ENCODE measurements at regions not wholly inside any gene's neighbourhood (a gene's known extent, or its start where the extent isn't known, plus 50 kb on each side); places are given as distances from the start of the nearest gene placed in this dataset.

DNA sequence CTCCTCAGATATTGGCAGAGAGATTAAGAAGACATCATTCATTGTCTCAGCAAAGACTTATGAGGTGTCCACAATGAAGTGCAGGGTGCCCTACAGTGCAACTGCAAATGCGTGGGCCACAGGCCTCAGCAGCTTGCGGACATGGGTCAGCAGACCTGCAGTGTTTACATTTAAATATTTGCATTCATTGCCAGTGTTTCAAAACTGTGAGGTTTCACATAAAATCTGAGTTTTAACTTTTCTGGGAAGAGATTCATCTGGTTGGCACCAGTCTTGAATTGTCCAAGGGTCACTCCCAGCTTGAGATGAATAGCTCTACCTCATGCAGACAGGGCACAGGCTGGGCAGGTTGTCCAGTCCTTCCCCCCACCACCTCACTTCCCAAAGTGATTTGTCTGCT lies 286.8 kb upstream of the DUSP10 start:
- no peaks in the 10 kb centered on the region for H3K36me3 Mint-ChIP-seq
- ATAC-seq (no peak), DNase-seq (ENCODE audit: low spot score) (no peak)
- peaks cover 8% of the 10 kb centered on the region for H3K4me1 Mint-ChIP-seq
- no peaks in the 10 kb centered on the region for H3K27me3 Mint-ChIP-seq (ENCODE audit: low read depth)
- CTCF ChIA-PET: no interaction called here
- no peak overlapping the region for H3K4me3 Mint-ChIP-seq
- H3K27ac Mint-ChIP-seq: no peak overlapping the region
- no peak for TF ChIP-seq E2F1 (CRISPR knock-in tag; IDR thresholded peaks at IDR 0.05)
- TF ChIP-seq NR2C2 (CRISPR knock-in tag; IDR thresholded peaks at IDR 0.05): no peak
- TF ChIP-seq GRHL2 (CRISPR knock-in tag; IDR thresholded peaks at IDR 0.05; ENCODE audit: insufficient replicate concordance, severe bottlenecking): no peak
- TF ChIP-seq CREM (CRISPR knock-in tag; IDR thresholded peaks at IDR 0.05): no peak
- no peak for TF ChIP-seq ATF1 (CRISPR knock-in tag; IDR thresholded peaks at IDR 0.05)
- TF ChIP-seq NFE2L1 (CRISPR knock-in tag; IDR thresholded peaks at IDR 0.05): no peak
- no peak for TF ChIP-seq KAT7 (CRISPR knock-in tag; IDR thresholded peaks at IDR 0.05; ENCODE audit: borderline replicate concordance)
- TF ChIP-seq SOX15 (CRISPR knock-in tag; IDR thresholded peaks at IDR 0.05): no peak
- TF ChIP-seq, protein P1, sequence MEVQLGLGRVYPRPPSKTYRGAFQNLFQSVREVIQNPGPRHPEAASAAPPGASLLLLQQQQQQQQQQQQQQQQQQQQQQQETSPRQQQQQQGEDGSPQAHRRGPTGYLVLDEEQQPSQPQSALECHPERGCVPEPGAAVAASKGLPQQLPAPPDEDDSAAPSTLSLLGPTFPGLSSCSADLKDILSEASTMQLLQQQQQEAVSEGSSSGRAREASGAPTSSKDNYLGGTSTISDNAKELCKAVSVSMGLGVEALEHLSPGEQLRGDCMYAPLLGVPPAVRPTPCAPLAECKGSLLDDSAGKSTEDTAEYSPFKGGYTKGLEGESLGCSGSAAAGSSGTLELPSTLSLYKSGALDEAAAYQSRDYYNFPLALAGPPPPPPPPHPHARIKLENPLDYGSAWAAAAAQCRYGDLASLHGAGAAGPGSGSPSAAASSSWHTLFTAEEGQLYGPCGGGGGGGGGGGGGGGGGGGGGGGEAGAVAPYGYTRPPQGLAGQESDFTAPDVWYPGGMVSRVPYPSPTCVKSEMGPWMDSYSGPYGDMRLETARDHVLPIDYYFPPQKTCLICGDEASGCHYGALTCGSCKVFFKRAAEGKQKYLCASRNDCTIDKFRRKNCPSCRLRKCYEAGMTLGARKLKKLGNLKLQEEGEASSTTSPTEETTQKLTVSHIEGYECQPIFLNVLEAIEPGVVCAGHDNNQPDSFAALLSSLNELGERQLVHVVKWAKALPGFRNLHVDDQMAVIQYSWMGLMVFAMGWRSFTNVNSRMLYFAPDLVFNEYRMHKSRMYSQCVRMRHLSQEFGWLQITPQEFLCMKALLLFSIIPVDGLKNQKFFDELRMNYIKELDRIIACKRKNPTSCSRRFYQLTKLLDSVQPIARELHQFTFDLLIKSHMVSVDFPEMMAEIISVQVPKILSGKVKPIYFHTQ (CRISPR knock-in tag; IDR thresholded peaks at IDR 0.05): no peak
- TF ChIP-seq, protein P2, sequence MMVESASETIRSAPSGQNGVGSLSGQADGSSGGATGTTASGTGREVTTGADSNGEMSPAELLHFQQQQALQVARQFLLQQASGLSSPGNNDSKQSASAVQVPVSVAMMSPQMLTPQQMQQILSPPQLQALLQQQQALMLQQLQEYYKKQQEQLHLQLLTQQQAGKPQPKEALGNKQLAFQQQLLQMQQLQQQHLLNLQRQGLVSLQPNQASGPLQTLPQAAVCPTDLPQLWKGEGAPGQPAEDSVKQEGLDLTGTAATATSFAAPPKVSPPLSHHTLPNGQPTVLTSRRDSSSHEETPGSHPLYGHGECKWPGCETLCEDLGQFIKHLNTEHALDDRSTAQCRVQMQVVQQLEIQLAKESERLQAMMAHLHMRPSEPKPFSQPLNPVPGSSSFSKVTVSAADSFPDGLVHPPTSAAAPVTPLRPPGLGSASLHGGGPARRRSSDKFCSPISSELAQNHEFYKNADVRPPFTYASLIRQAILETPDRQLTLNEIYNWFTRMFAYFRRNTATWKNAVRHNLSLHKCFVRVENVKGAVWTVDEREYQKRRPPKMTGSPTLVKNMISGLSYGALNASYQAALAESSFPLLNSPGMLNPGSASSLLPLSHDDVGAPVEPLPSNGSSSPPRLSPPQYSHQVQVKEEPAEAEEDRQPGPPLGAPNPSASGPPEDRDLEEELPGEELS (CRISPR knock-in tag; IDR thresholded peaks at IDR 0.05): no peak
- TF ChIP-seq, protein P3, sequence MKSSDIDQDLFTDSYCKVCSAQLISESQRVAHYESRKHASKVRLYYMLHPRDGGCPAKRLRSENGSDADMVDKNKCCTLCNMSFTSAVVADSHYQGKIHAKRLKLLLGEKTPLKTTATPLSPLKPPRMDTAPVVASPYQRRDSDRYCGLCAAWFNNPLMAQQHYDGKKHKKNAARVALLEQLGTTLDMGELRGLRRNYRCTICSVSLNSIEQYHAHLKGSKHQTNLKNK (CRISPR knock-in tag; IDR thresholded peaks at IDR 0.05): no peak
- TF ChIP-seq, protein P4, sequence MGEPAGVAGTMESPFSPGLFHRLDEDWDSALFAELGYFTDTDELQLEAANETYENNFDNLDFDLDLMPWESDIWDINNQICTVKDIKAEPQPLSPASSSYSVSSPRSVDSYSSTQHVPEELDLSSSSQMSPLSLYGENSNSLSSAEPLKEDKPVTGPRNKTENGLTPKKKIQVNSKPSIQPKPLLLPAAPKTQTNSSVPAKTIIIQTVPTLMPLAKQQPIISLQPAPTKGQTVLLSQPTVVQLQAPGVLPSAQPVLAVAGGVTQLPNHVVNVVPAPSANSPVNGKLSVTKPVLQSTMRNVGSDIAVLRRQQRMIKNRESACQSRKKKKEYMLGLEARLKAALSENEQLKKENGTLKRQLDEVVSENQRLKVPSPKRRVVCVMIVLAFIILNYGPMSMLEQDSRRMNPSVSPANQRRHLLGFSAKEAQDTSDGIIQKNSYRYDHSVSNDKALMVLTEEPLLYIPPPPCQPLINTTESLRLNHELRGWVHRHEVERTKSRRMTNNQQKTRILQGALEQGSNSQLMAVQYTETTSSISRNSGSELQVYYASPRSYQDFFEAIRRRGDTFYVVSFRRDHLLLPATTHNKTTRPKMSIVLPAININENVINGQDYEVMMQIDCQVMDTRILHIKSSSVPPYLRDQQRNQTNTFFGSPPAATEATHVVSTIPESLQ (CRISPR knock-in tag; IDR thresholded peaks at IDR 0.05): no peak
- TF ChIP-seq, protein P5, sequence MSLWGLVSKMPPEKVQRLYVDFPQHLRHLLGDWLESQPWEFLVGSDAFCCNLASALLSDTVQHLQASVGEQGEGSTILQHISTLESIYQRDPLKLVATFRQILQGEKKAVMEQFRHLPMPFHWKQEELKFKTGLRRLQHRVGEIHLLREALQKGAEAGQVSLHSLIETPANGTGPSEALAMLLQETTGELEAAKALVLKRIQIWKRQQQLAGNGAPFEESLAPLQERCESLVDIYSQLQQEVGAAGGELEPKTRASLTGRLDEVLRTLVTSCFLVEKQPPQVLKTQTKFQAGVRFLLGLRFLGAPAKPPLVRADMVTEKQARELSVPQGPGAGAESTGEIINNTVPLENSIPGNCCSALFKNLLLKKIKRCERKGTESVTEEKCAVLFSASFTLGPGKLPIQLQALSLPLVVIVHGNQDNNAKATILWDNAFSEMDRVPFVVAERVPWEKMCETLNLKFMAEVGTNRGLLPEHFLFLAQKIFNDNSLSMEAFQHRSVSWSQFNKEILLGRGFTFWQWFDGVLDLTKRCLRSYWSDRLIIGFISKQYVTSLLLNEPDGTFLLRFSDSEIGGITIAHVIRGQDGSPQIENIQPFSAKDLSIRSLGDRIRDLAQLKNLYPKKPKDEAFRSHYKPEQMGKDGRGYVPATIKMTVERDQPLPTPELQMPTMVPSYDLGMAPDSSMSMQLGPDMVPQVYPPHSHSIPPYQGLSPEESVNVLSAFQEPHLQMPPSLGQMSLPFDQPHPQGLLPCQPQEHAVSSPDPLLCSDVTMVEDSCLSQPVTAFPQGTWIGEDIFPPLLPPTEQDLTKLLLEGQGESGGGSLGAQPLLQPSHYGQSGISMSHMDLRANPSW (CRISPR knock-in tag; conservative IDR thresholded peaks at IDR 0.05; ENCODE audit: low read depth): no peak
- no peak for TF ChIP-seq PREB (CRISPR knock-in tag; IDR thresholded peaks at IDR 0.05; ENCODE audit: borderline replicate concordance)
- TF ChIP-seq, protein P6, sequence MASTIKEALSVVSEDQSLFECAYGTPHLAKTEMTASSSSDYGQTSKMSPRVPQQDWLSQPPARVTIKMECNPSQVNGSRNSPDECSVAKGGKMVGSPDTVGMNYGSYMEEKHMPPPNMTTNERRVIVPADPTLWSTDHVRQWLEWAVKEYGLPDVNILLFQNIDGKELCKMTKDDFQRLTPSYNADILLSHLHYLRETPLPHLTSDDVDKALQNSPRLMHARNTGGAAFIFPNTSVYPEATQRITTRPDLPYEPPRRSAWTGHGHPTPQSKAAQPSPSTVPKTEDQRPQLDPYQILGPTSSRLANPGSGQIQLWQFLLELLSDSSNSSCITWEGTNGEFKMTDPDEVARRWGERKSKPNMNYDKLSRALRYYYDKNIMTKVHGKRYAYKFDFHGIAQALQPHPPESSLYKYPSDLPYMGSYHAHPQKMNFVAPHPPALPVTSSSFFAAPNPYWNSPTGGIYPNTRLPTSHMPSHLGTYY (CRISPR knock-in tag; IDR thresholded peaks at IDR 0.05): no peak
- no peak for TF ChIP-seq ZNF263 (CRISPR knock-in tag; IDR thresholded peaks at IDR 0.05; ENCODE audit: low read depth)
- no peak for TF ChIP-seq ZBTB43 (CRISPR knock-in tag; IDR thresholded peaks at IDR 0.05)
- TF ChIP-seq MYBL2 (CRISPR knock-in tag; IDR thresholded peaks at IDR 0.05): no peak
- TF ChIP-seq MXD4 (CRISPR knock-in tag; IDR thresholded peaks at IDR 0.05; ENCODE audit: borderline replicate concordance): no peak
- H3K9me3 Mint-ChIP-seq: no peaks in the 10 kb centered on the region
- POLR2A ChIA-PET: no interaction called here

All from WTC11 (cell line).